ENCODE measurements at regions not wholly inside any gene's neighbourhood (a gene's known extent, or its start where the extent isn't known, plus 50 kb on each side); places are given as distances from the start of the nearest gene placed in this dataset.

GRCh38 chr4:41476310-41476885 is 61.6 kb upstream of the LIMCH1 start:
- Histone ChIP-seq H3K4me1 (ENCODE audit: control insufficient read depth in 2 of 2, insufficient read depth in 2 of 2, low read length in 2 of 2) (no peaks in the 10 kb centered on the region), H3K4me3 (ENCODE audit: control extremely low read depth in 1 of 5, extremely low read depth in 1 of 5, insufficient read depth in 1 of 5, low read depth in 2 of 5, low read length in 4 of 5) (no peak overlapping the region), H3K36me3 (replicated peaks in 1 of 2; ENCODE audit: control extremely low read depth in 1 of 2, control insufficient read depth in 1 of 2, extremely low read depth in 1 of 2, insufficient read depth in 2 of 2, low read length in 1 of 2) (no peaks in the 10 kb centered on the region), H3K9me3 (ENCODE audit: control extremely low read depth in 1 of 3, control insufficient read depth in 2 of 3, insufficient read depth in 1 of 3, low read length in 2 of 3) (no peaks in the 10 kb centered on the region), H3K27me3 (replicated peaks in 1 of 4; ENCODE audit: control extremely low read depth in 1 of 4, control insufficient read depth in 3 of 4, insufficient read depth in 4 of 4, low read length in 3 of 4) (no peaks in the 10 kb centered on the region), H2AFZ (ENCODE audit: insufficient read depth, low read depth, low read length, poor library complexity, severe bottlenecking) (no peak overlapping the region), H3K4me2 (replicated peaks; ENCODE audit: low read depth, low read length, poor library complexity, severe bottlenecking) (no peak overlapping the region), H3K27ac (ENCODE audit: low read length in 2 of 2) (no peak overlapping the region), H4K20me1 (ENCODE audit: control insufficient read depth, insufficient read depth, low read length, poor library complexity, severe bottlenecking) (no peaks in the 10 kb centered on the region), H3K79me2 (ENCODE audit: control insufficient read depth, insufficient read depth, low read length) (no peaks in the 10 kb centered on the region), H3K9ac (ENCODE audit: low read length) (no peak overlapping the region)
- H3K4me1 Mint-ChIP-seq = no peaks in the 10 kb centered on the region
- DNase-seq (no peak), ATAC-seq (ENCODE audit: low read depth) (no peak)
- WGBS (ENCODE audit: insufficient coverage) = 75% methylated on average over 2 of the region's 3 CpGs
- H3K27me3 Mint-ChIP-seq = no peaks in the 10 kb centered on the region
- no peak overlapping the region for H3K4me3 Mint-ChIP-seq
- TF ChIP-seq CTCF (IDR thresholded peaks at IDR 0.05) (no peak), EZH2 (IDR thresholded peaks at IDR 0.05; ENCODE audit: borderline replicate concordance, insufficient read depth, low read depth, low read length, poor library complexity, severe bottlenecking) (no peak)
- no peak overlapping the region for H3K27ac Mint-ChIP-seq
- CTCF ChIA-PET = no interaction called here
- POLR2A ChIA-PET = no interaction called here
- intact Hi-C loops (cut with micrococcal nuclease) = no loop called here
- H3K9me3 Mint-ChIP-seq (ENCODE audit: insufficient read depth) = no peaks in the 10 kb centered on the region

- Mint-ChIP-seq H3K27ac (no peak overlapping the region), H3K4me1 (no peaks in the 10 kb centered on the region), H3K27me3 (no peaks in the 10 kb centered on the region), H3K4me3 (no peak overlapping the region), H3K9me3 (ENCODE audit: insufficient read depth) (no peaks in the 10 kb centered on the region)
- no peaks in the 10 kb centered on the region for H3K9me3 ChIP-seq (ENCODE audit: control extremely low read depth in 1 of 3, control insufficient read depth in 2 of 3, insufficient read depth in 1 of 3, low read length in 2 of 3)
- WGBS (ENCODE audit: insufficient coverage) = 86% methylated on average over 2 of the region's 6 CpGs
- CTCF ChIA-PET = no interaction called here
- TF ChIP-seq EZH2 (IDR thresholded peaks at IDR 0.05; ENCODE audit: borderline replicate concordance, insufficient read depth, low read depth, low read length, poor library complexity, severe bottlenecking) (no peak), CTCF (IDR thresholded peaks at IDR 0.05) (no peak)
- POLR2A ChIA-PET = no interaction called here
- no peak overlapping the region for H3K4me3 ChIP-seq (ENCODE audit: control extremely low read depth in 1 of 5, extremely low read depth in 1 of 5, insufficient read depth in 1 of 5, low read depth in 2 of 5, low read length in 4 of 5)
- no peak overlapping the region for H3K4me2 ChIP-seq (replicated peaks; ENCODE audit: low read depth, low read length, poor library complexity, severe bottlenecking)
- H3K27me3 ChIP-seq (replicated peaks in 1 of 4; ENCODE audit: control extremely low read depth in 1 of 4, control insufficient read depth in 3 of 4, insufficient read depth in 4 of 4, low read length in 3 of 4) = no peaks in the 10 kb centered on the region
- H3K36me3 ChIP-seq (replicated peaks in 1 of 2; ENCODE audit: control extremely low read depth in 1 of 2, control insufficient read depth in 1 of 2, extremely low read depth in 1 of 2, insufficient read depth in 2 of 2, low read length in 1 of 2) = no peaks in the 10 kb centered on the region
- no peak for DNase-seq
- no peak for ATAC-seq (ENCODE audit: low read depth)
- H3K9ac ChIP-seq (ENCODE audit: low read length) = no peak overlapping the region
- intact Hi-C loops (cut with micrococcal nuclease) = no loop called here
- no peak overlapping the region for H3K27ac ChIP-seq (ENCODE audit: low read length in 2 of 2)
- no peaks in the 10 kb centered on the region for H3K79me2 ChIP-seq (ENCODE audit: control insufficient read depth, insufficient read depth, low read length)
- H3K4me1 ChIP-seq (ENCODE audit: control insufficient read depth in 2 of 2, insufficient read depth in 2 of 2, low read length in 2 of 2) = no peaks in the 10 kb centered on the region
- no peak overlapping the region for H2AFZ ChIP-seq (ENCODE audit: insufficient read depth, low read depth, low read length, poor library complexity, severe bottlenecking)
- no peaks in the 10 kb centered on the region for H4K20me1 ChIP-seq (ENCODE audit: control insufficient read depth, insufficient read depth, low read length, poor library complexity, severe bottlenecking)
These were observed 60.6 kb upstream of the LIMCH1 start for GRCh38 chr4:41477181-41477905.

Data from B cell (primary cell).